ENCODE measurements at regions not wholly inside any gene's neighbourhood (a gene's known extent, or its start where the extent isn't known, plus 50 kb on each side); places are given as distances from the start of the nearest gene placed in this dataset.

- Mint-ChIP-seq H3K36me3 (ENCODE audit: low read depth) (peaks cover 3% of the 10 kb centered on the region), H3K27me3 (ENCODE audit: low read depth) (no peaks in the 10 kb centered on the region), H3K4me3 (no peak overlapping the region), H3K4me1 (peaks cover 9% of the 10 kb centered on the region), H3K27ac (ENCODE audit: unreplicated experiment) (no peak overlapping the region), H3K9me3 (no peaks in the 10 kb centered on the region)
- no peak for TF ChIP-seq CTCF (conservative IDR thresholded peaks at IDR 0.05)
- DNase-seq (ENCODE audit: low read depth, low spot score): no peak
Observed at GRCh38 chr2:117126656-117127055, 687.8 kb upstream of the DDX18 start.

GRCh38 chr2:117127680-117128079 lies 686.8 kb upstream of the DDX18 start:
- no peaks in the 10 kb centered on the region for H3K27me3 Mint-ChIP-seq (ENCODE audit: low read depth)
- no peak overlapping the region for H3K4me3 Mint-ChIP-seq
- no peak for DNase-seq (ENCODE audit: low read depth, low spot score)
- no peaks in the 10 kb centered on the region for H3K9me3 Mint-ChIP-seq
- TF ChIP-seq CTCF (conservative IDR thresholded peaks at IDR 0.05): no peak
- peaks cover 9% of the 10 kb centered on the region for H3K4me1 Mint-ChIP-seq
- peaks cover 3% of the 10 kb centered on the region for H3K36me3 Mint-ChIP-seq (ENCODE audit: low read depth)
- no peak overlapping the region for H3K27ac Mint-ChIP-seq (ENCODE audit: unreplicated experiment)

- Mint-ChIP-seq H3K9me3 (no peaks in the 10 kb centered on the region), H3K4me1 (peaks cover 9% of the 10 kb centered on the region), H3K27ac (ENCODE audit: unreplicated experiment) (no peak overlapping the region), H3K4me3 (no peak overlapping the region), H3K36me3 (ENCODE audit: low read depth) (peaks cover 3% of the 10 kb centered on the region), H3K27me3 (ENCODE audit: low read depth) (no peaks in the 10 kb centered on the region)
- no peak for TF ChIP-seq CTCF (conservative IDR thresholded peaks at IDR 0.05)
- DNase-seq (ENCODE audit: low read depth, low spot score): no peak
Observed at GRCh38 chr2:117128461-117128860, 686.0 kb upstream of the DDX18 start.

- Mint-ChIP-seq H3K4me3 (no peak overlapping the region), H3K4me1 (no peaks in the 10 kb centered on the region), H3K9me3 (no peaks in the 10 kb centered on the region), H3K27ac (ENCODE audit: unreplicated experiment) (no peak overlapping the region), H3K36me3 (ENCODE audit: low read depth) (no peaks in the 10 kb centered on the region), H3K27me3 (ENCODE audit: low read depth) (no peaks in the 10 kb centered on the region)
- TF ChIP-seq CTCF (conservative IDR thresholded peaks at IDR 0.05): no peak
- DNase-seq (ENCODE audit: low read depth, low spot score): no peak
Observed at GRCh38 chr2:117137371-117137770, 677.1 kb upstream of the DDX18 start.

GRCh38 chr2:117169036-117169765 lies 645.3 kb upstream of the DDX18 start:
- no peak for TF ChIP-seq CTCF (conservative IDR thresholded peaks at IDR 0.05)
- DNase-seq (ENCODE audit: low read depth, low spot score): no peak
- Mint-ChIP-seq H3K9me3 (peaks cover 14% of the 10 kb centered on the region), H3K36me3 (ENCODE audit: low read depth) (peaks cover 30% of the 10 kb centered on the region), H3K27ac (ENCODE audit: unreplicated experiment) (no peak overlapping the region), H3K4me3 (no peak overlapping the region), H3K27me3 (ENCODE audit: low read depth) (no peaks in the 10 kb centered on the region), H3K4me1 (no peaks in the 10 kb centered on the region)
